Neural cell (in vitro differentiated cells): ENCODE measurements at regions not wholly inside any gene's neighbourhood (a gene's known extent, or its start where the extent isn't known, plus 50 kb on each side); places are given as distances from the start of the nearest gene placed in this dataset.

Experiments used
- H2AFZ ChIP-seq: fragments of 200-600, 300-800 bp; sonication (generic), shearing (Covaris generic); 2 replicates; pipeline ENCODE4 v1.6.0; 2014; ENCODE audit warnings: low read depth, mild to moderate bottlenecking, antibody characterized with exemption, low read length, moderate library complexity
- H3F3A ChIP-seq: fragments of 200-600 bp; shearing (Covaris generic); 2 replicates; pipeline ENCODE4 v1.6.1; 2016; ENCODE audit warnings: mild to moderate bottlenecking, moderate library complexity, mixed read lengths, antibody characterized with exemption, low read length; ENCODE audit not compliant: insufficient read depth, poor library complexity, severe bottlenecking
- H3K27ac ChIP-seq: fragments of 200-600, 300-800 bp; sonication (generic), shearing (Covaris generic); 2 replicates; pipeline ENCODE4 v1.5.1; 2014; ENCODE audit warnings: mild to moderate bottlenecking, low read length, moderate library complexity
- H3K27me3 ChIP-seq: fragments of 300-800, 200-600 bp; sonication (generic), shearing (Covaris generic); 2 replicates; pipeline ENCODE4 v1.6.0; 2014; ENCODE audit warnings: mild to moderate bottlenecking, low read depth, low read length, moderate library complexity; ENCODE audit not compliant: insufficient read depth
- H3K36me3 ChIP-seq: fragments of 300-800, 200-600 bp; sonication (generic), shearing (Covaris generic); 2 replicates; pipeline ENCODE4 v1.5.1; 2014; ENCODE audit warnings: mild to moderate bottlenecking, antibody characterized with exemption, low read length, moderate library complexity; ENCODE audit not compliant: insufficient read depth
- H3K4me2 ChIP-seq: fragments of 300-800, 200-600 bp; sonication (generic), shearing (Covaris generic); 2 replicates; pipeline ENCODE4 v1.6.0; 2014; ENCODE audit warnings: mild to moderate bottlenecking, low read length
- H3K4me3 ChIP-seq: fragments of 300-800, 200-600 bp; sonication (generic), shearing (Covaris generic); 2 replicates; pipeline ENCODE4 v1.5.1; 2014; ENCODE audit warnings: mild to moderate bottlenecking, low read length, moderate library complexity
- H3K79me2 ChIP-seq: fragments of 200-600 bp; shearing (Covaris generic); replicated peaks from 2 replicates; pipeline ENCODE4 v1.6.0; 2014; ENCODE audit warnings: mild to moderate bottlenecking, low read length, moderate library complexity; ENCODE audit not compliant: insufficient read depth
- H3K9ac ChIP-seq: fragments of 300-800, 200-600 bp; sonication (generic), shearing (Covaris generic); 2 replicates; pipeline ENCODE4 v1.6.1; 2016; ENCODE audit warnings: mild to moderate bottlenecking, low read length, mixed read lengths
- H3K9me2 ChIP-seq: fragments of 200-600 bp; shearing (Covaris generic); 2 replicates; pipeline ENCODE4 v1.6.1; 2016; ENCODE audit warnings: mild to moderate bottlenecking, low read length, mixed read lengths; ENCODE audit not compliant: insufficient read depth
- H3K9me3 ChIP-seq: fragments of 200-600, 300-800 bp; sonication (generic), shearing (Covaris generic); 2 replicates; pipeline ENCODE4 v1.6.1; 2016; ENCODE audit warnings: mild to moderate bottlenecking, mixed run types, low read length, moderate library complexity, mixed read lengths
- H4K20me1 ChIP-seq: fragments of 200-600 bp; shearing (Covaris generic); 2 replicates; pipeline ENCODE4 v1.6.1; 2016; ENCODE audit warnings: mild to moderate bottlenecking, mixed run types; ENCODE audit not compliant: insufficient read depth
- EP300 ChIP-seq: fragments of 450-650 bp; conservative IDR thresholded peaks from 2 replicates; pipeline ENCODE4 v1.6.1; 2014; ENCODE audit warnings: antibody characterized with exemption, mild to moderate bottlenecking, moderate library complexity; ENCODE audit not compliant: poor library complexity, severe bottlenecking
- EZH2 ChIP-seq: fragments of 200-600, 300-800 bp; shearing (Covaris generic), sonication (generic); IDR thresholded peaks from 2 replicates; pipeline ENCODE4 v1.6.1; 2014; ENCODE audit warnings: antibody characterized with exemption, low read length, borderline replicate concordance, mild to moderate bottlenecking; ENCODE audit not compliant: insufficient read depth, poor library complexity, severe bottlenecking
- MXI1 ChIP-seq: fragments of 450-650 bp; conservative IDR thresholded peaks from 2 replicates; pipeline ENCODE4 v1.6.1; 2014; ENCODE audit warnings: antibody characterized with exemption, mild to moderate bottlenecking; ENCODE audit not compliant: poor library complexity, severe bottlenecking
- POLR2AphosphoS5 ChIP-seq: IDR thresholded peaks from 2 replicates; pipeline ENCODE4 v1.6.1; 2012
- RAD21 ChIP-seq: fragments of 450-650 bp; conservative IDR thresholded peaks from 2 replicates; pipeline ENCODE4 v1.6.1; 2014; ENCODE audit warnings: antibody characterized with exemption, mild to moderate bottlenecking, moderate library complexity
- SMC3 ChIP-seq: fragments of 450-650 bp; conservative IDR thresholded peaks from 2 replicates; pipeline ENCODE4 v1.6.1; 2014; ENCODE audit warnings: antibody characterized with exemption, mild to moderate bottlenecking, moderate library complexity; ENCODE audit not compliant: poor library complexity
- TAF1 ChIP-seq: IDR thresholded peaks from 2 replicates; pipeline ENCODE4 v1.6.1; 2012; ENCODE audit warnings: low read depth
- TF ChIP-seq, protein P1 (sequence below): fragments of 450-650 bp; IDR thresholded peaks from 2 replicates; pipeline ENCODE4 v1.5.1; 2014; ENCODE audit warnings: antibody characterized with exemption, mild to moderate bottlenecking, moderate library complexity; ENCODE audit not compliant: poor library complexity, severe bottlenecking
- TF ChIP-seq, protein P2 (sequence below): IDR thresholded peaks from 2 replicates; pipeline ENCODE4 v1.6.1; 2012; ENCODE audit warnings: borderline replicate concordance

DNA sequence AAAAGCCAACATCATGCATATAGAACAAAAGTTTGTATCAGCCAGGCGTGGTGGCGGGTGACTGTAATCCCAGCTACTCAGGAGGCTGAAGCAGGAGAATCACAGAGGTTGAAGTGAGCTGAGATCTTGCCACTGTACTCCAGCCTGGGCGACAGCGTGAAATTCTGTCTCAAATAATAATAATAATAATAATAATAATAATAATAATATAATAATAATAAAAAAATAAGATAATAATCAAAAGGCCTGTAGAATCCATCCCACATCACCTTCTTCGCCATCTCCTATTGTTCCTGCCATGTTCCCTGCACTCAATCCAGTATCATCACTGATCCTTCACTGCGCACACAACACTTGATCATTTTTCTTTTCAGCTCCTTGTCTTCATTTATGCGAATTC, 619.3 kb upstream of the ADARB2 start:
- H3K9me3 ChIP-seq: no peaks in the 10 kb centered on the region
- H3K4me3 ChIP-seq: no peak overlapping the region
- H4K20me1 ChIP-seq: no peaks in the 10 kb centered on the region
- H3K79me2 ChIP-seq: no peaks in the 10 kb centered on the region
- no peaks in the 10 kb centered on the region for H3K27me3 ChIP-seq
- no peaks in the 10 kb centered on the region for H3F3A ChIP-seq
- no peak overlapping the region for H3K9ac ChIP-seq
- TF ChIP-seq SMC3 (no peak), RAD21 (no peak), POLR2AphosphoS5 (no peak), EZH2 (no peak), EP300 (no peak), MXI1 (no peak), TAF1 (no peak)
- TF ChIP-seq, protein P1, sequence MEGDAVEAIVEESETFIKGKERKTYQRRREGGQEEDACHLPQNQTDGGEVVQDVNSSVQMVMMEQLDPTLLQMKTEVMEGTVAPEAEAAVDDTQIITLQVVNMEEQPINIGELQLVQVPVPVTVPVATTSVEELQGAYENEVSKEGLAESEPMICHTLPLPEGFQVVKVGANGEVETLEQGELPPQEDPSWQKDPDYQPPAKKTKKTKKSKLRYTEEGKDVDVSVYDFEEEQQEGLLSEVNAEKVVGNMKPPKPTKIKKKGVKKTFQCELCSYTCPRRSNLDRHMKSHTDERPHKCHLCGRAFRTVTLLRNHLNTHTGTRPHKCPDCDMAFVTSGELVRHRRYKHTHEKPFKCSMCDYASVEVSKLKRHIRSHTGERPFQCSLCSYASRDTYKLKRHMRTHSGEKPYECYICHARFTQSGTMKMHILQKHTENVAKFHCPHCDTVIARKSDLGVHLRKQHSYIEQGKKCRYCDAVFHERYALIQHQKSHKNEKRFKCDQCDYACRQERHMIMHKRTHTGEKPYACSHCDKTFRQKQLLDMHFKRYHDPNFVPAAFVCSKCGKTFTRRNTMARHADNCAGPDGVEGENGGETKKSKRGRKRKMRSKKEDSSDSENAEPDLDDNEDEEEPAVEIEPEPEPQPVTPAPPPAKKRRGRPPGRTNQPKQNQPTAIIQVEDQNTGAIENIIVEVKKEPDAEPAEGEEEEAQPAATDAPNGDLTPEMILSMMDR: no peak
- TF ChIP-seq, protein P2, sequence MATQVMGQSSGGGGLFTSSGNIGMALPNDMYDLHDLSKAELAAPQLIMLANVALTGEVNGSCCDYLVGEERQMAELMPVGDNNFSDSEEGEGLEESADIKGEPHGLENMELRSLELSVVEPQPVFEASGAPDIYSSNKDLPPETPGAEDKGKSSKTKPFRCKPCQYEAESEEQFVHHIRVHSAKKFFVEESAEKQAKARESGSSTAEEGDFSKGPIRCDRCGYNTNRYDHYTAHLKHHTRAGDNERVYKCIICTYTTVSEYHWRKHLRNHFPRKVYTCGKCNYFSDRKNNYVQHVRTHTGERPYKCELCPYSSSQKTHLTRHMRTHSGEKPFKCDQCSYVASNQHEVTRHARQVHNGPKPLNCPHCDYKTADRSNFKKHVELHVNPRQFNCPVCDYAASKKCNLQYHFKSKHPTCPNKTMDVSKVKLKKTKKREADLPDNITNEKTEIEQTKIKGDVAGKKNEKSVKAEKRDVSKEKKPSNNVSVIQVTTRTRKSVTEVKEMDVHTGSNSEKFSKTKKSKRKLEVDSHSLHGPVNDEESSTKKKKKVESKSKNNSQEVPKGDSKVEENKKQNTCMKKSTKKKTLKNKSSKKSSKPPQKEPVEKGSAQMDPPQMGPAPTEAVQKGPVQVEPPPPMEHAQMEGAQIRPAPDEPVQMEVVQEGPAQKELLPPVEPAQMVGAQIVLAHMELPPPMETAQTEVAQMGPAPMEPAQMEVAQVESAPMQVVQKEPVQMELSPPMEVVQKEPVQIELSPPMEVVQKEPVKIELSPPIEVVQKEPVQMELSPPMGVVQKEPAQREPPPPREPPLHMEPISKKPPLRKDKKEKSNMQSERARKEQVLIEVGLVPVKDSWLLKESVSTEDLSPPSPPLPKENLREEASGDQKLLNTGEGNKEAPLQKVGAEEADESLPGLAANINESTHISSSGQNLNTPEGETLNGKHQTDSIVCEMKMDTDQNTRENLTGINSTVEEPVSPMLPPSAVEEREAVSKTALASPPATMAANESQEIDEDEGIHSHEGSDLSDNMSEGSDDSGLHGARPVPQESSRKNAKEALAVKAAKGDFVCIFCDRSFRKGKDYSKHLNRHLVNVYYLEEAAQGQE: no peak
- no peaks in the 10 kb centered on the region for H3K36me3 ChIP-seq
- H3K27ac ChIP-seq: no peak overlapping the region
- H2AFZ ChIP-seq: no peak overlapping the region
- no peaks in the 10 kb centered on the region for H3K9me2 ChIP-seq
- H3K4me2 ChIP-seq: no peak overlapping the region

DNA sequence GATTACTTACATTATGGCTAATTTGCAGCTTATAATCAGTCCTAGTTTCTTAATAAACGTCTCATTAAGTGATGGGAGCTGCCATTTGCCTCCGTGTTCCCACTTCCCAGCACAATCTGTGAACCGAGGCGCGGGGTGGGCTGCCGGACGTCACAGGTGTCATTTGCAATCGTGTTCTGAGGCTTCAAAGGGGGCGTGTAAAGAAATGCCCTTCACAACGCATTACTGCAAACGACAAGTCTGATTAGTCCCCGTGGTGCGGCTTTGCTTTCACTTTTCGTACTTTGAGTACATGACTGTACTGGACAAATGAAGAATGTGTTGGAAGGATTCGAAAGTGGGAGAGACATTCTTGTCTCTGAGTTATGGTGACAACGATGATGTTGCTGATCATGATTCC, 614.2 kb upstream of the ADARB2 start:
- H3F3A ChIP-seq: no peaks in the 10 kb centered on the region
- H3K4me2 ChIP-seq: no peak overlapping the region
- no peak overlapping the region for H3K4me3 ChIP-seq
- no peak overlapping the region for H2AFZ ChIP-seq
- no peaks in the 10 kb centered on the region for H3K79me2 ChIP-seq
- no peaks in the 10 kb centered on the region for H3K9me2 ChIP-seq
- TF ChIP-seq TAF1 (no peak), EP300 (no peak), MXI1 (no peak), RAD21 (no peak), POLR2AphosphoS5 (no peak), SMC3 (no peak), EZH2 (no peak)
- TF ChIP-seq, protein P1: no peak
- TF ChIP-seq, protein P2: no peak
- no peaks in the 10 kb centered on the region for H4K20me1 ChIP-seq
- no peaks in the 10 kb centered on the region for H3K36me3 ChIP-seq
- H3K27ac ChIP-seq: no peak overlapping the region
- H3K9me3 ChIP-seq: no peaks in the 10 kb centered on the region
- no peak overlapping the region for H3K9ac ChIP-seq
- no peaks in the 10 kb centered on the region for H3K27me3 ChIP-seq
